Lower lobe of right lung (tissue), 2 donors: ENCODE measurements at regions not wholly inside any gene's neighbourhood (a gene's known extent, or its start where the extent isn't known, plus 50 kb on each side); places are given as distances from the start of the nearest gene placed in this dataset.

Source experiments
- ATAC-seq, 2 donors: fragments of 200-7000 bp; cut with Tn5 transposase; one replicate each; pipeline ENCODE4 v1.9.1; 2020 to 2022; ENCODE audit warnings: mild to moderate bottlenecking in 2 of 2, moderate library complexity in 2 of 2
- DNase-seq: peaks from one replicate; pipeline ENCODE4 v3.0.0-alpha.2; 2020
- H3K27ac ChIP-seq: fragments of 200-600 bp; one replicate; pipeline ENCODE4 v1.8.0; 2022
- H3K27me3 ChIP-seq: fragments of 200-600 bp; one replicate; pipeline ENCODE4 v1.8.0; 2022; ENCODE audit warnings: low read depth
- H3K36me3 ChIP-seq: fragments of 200-600 bp; one replicate; pipeline ENCODE4 v1.8.0; 2022; ENCODE audit warnings: mild to moderate bottlenecking
- H3K4me1 ChIP-seq: fragments of 200-600 bp; one replicate; pipeline ENCODE4 v1.8.0; 2022
- H3K4me3 ChIP-seq: fragments of 200-600 bp; one replicate; pipeline ENCODE4 v1.8.0; 2022; ENCODE audit warnings: mild to moderate bottlenecking
- H3K9me3 ChIP-seq: fragments of 200-600 bp; one replicate; pipeline ENCODE4 v1.8.0; 2022
- CTCF ChIP-seq: fragments of 200-600 bp; IDR thresholded peaks from one replicate; pipeline ENCODE4 v1.8.0; 2022; ENCODE audit warnings: antibody characterized with exemption, mild to moderate bottlenecking
- intact Hi-C: fragments of 100-400 bp; cut with DNase I; formaldehyde crosslinking; loops from one replicate; pipeline ENCODE4 v1.11.0; 2022
- donor health status: DM: no; HTN: yes; CAD: no; lungs with severe emphysema.

GRCh38 chr11:14583252-14584034, 60.2 kb upstream of the PDE3B start:
- no peak for ATAC-seq
- Histone ChIP-seq H3K4me1 (peaks cover 16% of the 10 kb centered on the region), H3K4me3 (no peak overlapping the region), H3K36me3 (no peaks in the 10 kb centered on the region), H3K27ac (no peak overlapping the region), H3K9me3 (no peaks in the 10 kb centered on the region), H3K27me3 (no peaks in the 10 kb centered on the region)
- DNase-seq = no peak
- TF ChIP-seq CTCF = no peak
- intact Hi-C loops = no loop called here

- Histone ChIP-seq H3K36me3 (no peaks in the 10 kb centered on the region), H3K27me3 (no peaks in the 10 kb centered on the region), H3K4me3 (no peak overlapping the region), H3K27ac (no peak overlapping the region), H3K9me3 (no peaks in the 10 kb centered on the region), H3K4me1 (peaks cover 10% of the 10 kb centered on the region)
- intact Hi-C loops = no loop called here
- DNase-seq = no peak
- no peak for ATAC-seq
- no peak for TF ChIP-seq CTCF
Observed at GRCh38 chr11:14584035-14584363, 59.6 kb upstream of the PDE3B start.

- H3K4me3 ChIP-seq = no peak overlapping the region
- no peaks in the 10 kb centered on the region for H3K27me3 ChIP-seq
- H3K36me3 ChIP-seq = no peaks in the 10 kb centered on the region
- H3K4me1 ChIP-seq = peaks cover 5% of the 10 kb centered on the region
- H3K27ac ChIP-seq = no peak overlapping the region
- no peaks in the 10 kb centered on the region for H3K9me3 ChIP-seq
- no peak for TF ChIP-seq CTCF
- intact Hi-C loops = no loop called here
- ATAC-seq = no peak
- no peak for DNase-seq
Observed at GRCh38 chr11:14584595-14584994, 59.0 kb upstream of the PDE3B start.

- no peaks in the 10 kb centered on the region for H3K9me3 ChIP-seq
- no peak for TF ChIP-seq CTCF
- H3K27ac ChIP-seq = no peak overlapping the region
- DNase-seq (no peak), ATAC-seq (no peak)
- H3K4me1 ChIP-seq = no peaks in the 10 kb centered on the region
- no peak overlapping the region for H3K4me3 ChIP-seq
- no peaks in the 10 kb centered on the region for H3K36me3 ChIP-seq
- no peaks in the 10 kb centered on the region for H3K27me3 ChIP-seq
- intact Hi-C loops = no loop called here
Observed at GRCh38 chr11:14585438-14585837, 58.2 kb upstream of the PDE3B start.

- TF ChIP-seq CTCF = no peak
- ATAC-seq = peak; percentile 27 to 47
- no peaks in the 10 kb centered on the region for H3K27me3 ChIP-seq
- DNase-seq = no peak
- H3K9me3 ChIP-seq = no peaks in the 10 kb centered on the region
- intact Hi-C loops = no loop called here
- no peak overlapping the region for H3K27ac ChIP-seq
- no peak overlapping the region for H3K4me3 ChIP-seq
- H3K36me3 ChIP-seq = no peaks in the 10 kb centered on the region
- no peaks in the 10 kb centered on the region for H3K4me1 ChIP-seq
Observed at GRCh38 chr11:14587258-14587657, 56.3 kb upstream of the PDE3B start.
